ENCODE measurements at regions not wholly inside any gene's neighbourhood (a gene's known extent, or its start where the extent isn't known, plus 50 kb on each side); places are given as distances from the start of the nearest gene placed in this dataset.
A peak's percentile ranks its signal among the peaks of the same experiment; 100 is the strongest.

GRCh38 chr18:77470569-77471413 is 221.1 kb downstream of the GALR1 start:
- no peaks in the 10 kb centered on the region for H3K9me3 ChIP-seq
- TF ChIP-seq, protein P1, sequence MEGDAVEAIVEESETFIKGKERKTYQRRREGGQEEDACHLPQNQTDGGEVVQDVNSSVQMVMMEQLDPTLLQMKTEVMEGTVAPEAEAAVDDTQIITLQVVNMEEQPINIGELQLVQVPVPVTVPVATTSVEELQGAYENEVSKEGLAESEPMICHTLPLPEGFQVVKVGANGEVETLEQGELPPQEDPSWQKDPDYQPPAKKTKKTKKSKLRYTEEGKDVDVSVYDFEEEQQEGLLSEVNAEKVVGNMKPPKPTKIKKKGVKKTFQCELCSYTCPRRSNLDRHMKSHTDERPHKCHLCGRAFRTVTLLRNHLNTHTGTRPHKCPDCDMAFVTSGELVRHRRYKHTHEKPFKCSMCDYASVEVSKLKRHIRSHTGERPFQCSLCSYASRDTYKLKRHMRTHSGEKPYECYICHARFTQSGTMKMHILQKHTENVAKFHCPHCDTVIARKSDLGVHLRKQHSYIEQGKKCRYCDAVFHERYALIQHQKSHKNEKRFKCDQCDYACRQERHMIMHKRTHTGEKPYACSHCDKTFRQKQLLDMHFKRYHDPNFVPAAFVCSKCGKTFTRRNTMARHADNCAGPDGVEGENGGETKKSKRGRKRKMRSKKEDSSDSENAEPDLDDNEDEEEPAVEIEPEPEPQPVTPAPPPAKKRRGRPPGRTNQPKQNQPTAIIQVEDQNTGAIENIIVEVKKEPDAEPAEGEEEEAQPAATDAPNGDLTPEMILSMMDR (IDR thresholded peaks at IDR 0.05), result no peak
- TF ChIP-seq POLR2AphosphoS5 (IDR thresholded peaks at IDR 0.05), result no peak
- no peak for TF ChIP-seq POLR2A (IDR thresholded peaks at IDR 0.05)
- no peak for TF ChIP-seq EP300 (IDR thresholded peaks at IDR 0.05)
- intact Hi-C loops (cut with DNase I), result no loop called here
- no peak overlapping the region for H3K27ac ChIP-seq
- H3K27me3 ChIP-seq, result no peaks in the 10 kb centered on the region
- no peak overlapping the region for H3K4me3 ChIP-seq
- H3K36me3 ChIP-seq, result no peaks in the 10 kb centered on the region
- DNase-seq, result no peak
- H3K4me1 ChIP-seq, result no peaks in the 10 kb centered on the region
- WGBS, 2 donors, result 71 to 83% methylated on average over 16 of the region's 16 CpGs

GRCh38 chr18:77472509-77472908 is 222.9 kb downstream of the GALR1 start:
- TF ChIP-seq EP300 (IDR thresholded peaks at IDR 0.05), result no peak
- no peak for TF ChIP-seq POLR2AphosphoS5 (IDR thresholded peaks at IDR 0.05)
- TF ChIP-seq POLR2A (IDR thresholded peaks at IDR 0.05), result no peak
- TF ChIP-seq, protein P1 (IDR thresholded peaks at IDR 0.05), result no peak
- no peak for DNase-seq
- no peaks in the 10 kb centered on the region for H3K36me3 ChIP-seq
- no peak overlapping the region for H3K27ac ChIP-seq
- H3K9me3 ChIP-seq, result no peaks in the 10 kb centered on the region
- no peaks in the 10 kb centered on the region for H3K27me3 ChIP-seq
- WGBS, 2 donors, result 73 to 74% methylated on average over 1 of the region's 1 CpG
- no peaks in the 10 kb centered on the region for H3K4me1 ChIP-seq
- no peak overlapping the region for H3K4me3 ChIP-seq
- intact Hi-C loops (cut with DNase I), result no loop called here

DNA sequence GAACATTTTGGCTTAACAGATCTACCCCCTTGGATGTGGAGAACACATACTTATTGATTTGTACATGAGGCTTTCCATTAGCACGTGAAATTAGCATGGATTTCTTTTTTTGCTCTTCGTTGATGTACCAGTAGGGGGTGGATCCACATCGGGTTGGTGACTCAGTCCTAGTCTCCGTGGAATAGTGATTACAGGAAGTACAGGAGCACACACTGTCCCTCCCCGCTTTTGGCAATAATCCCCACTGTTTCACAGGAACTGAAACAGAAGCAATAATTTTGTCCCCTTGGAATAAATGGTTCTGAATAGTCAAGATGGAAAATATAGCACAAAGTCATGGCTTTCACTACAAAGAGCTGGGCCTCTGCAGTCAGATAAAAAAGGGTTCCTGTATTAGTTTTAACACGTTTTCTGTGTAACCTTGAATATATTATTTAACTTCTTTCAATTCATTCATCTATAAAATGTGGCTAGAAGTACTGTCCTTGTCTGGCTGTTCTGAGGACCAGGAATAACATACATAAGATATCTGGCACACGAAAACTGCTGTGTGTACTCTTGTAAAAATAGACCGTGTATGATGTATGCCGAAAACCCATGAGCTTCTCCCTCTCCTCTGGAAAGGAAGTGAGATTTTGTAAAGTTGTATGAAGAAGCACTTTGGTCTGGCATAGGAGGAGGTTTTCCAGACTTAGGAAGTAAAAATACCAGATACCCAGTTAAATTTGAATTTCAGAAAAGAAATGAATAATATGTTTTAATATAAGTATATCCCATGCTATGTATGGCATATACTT is 229.2 kb downstream of the GALR1 start:
- H3K9me3 ChIP-seq, result no peaks in the 10 kb centered on the region
- H3K27ac ChIP-seq, result peak overlapping the region in 3 of 4 donors; percentile 8 to 30 (median 20)
- peak; percentile 85 for DNase-seq
- 38 to 49% methylated on average over 9 of the region's 9 CpGs for WGBS, 2 donors
- intact Hi-C loops (cut with DNase I), result no loop called here
- H3K27me3 ChIP-seq, result no peaks in the 10 kb centered on the region
- peaks cover 0 to 8% (median 3%) of the 10 kb centered on the region in 4 donors for H3K4me1 ChIP-seq
- TF ChIP-seq POLR2AphosphoS5 (IDR thresholded peaks at IDR 0.05), result peak in 2 of 4 donors; percentile 24 to 31
- TF ChIP-seq, protein P1 (IDR thresholded peaks at IDR 0.05), result peak in 1 of 4 experiments; percentile 9
- TF ChIP-seq EP300 (IDR thresholded peaks at IDR 0.05), result peak in 1 of 4 donors; percentile 35
- TF ChIP-seq POLR2A (IDR thresholded peaks at IDR 0.05), result no peak
- no peak overlapping the region for H3K4me3 ChIP-seq
- H3K36me3 ChIP-seq, result no peaks in the 10 kb centered on the region

DNA sequence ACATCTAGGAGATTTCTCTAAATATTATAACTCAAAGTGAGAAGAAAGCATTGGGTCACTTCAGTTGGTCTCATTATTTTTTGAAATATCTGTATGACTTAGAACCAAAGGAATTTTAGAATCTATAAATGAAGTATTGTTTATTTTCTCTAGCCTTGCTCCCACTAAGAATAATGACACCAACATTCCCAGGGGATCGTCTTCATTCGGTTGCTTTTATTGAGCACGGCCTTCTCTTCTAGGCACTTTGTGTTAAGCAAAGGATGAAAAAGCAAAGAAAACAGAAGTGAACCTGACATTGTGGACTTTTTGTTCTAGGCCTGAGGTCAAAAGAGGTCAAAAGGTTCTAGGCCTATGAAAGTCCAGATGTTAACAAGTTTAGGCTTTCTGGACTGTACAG is 231.9 kb downstream of the GALR1 start:
- H3K27ac ChIP-seq, result no peak overlapping the region
- TF ChIP-seq POLR2AphosphoS5 (IDR thresholded peaks at IDR 0.05), result no peak
- TF ChIP-seq, protein P1 (IDR thresholded peaks at IDR 0.05), result no peak
- no peak for TF ChIP-seq POLR2A (IDR thresholded peaks at IDR 0.05)
- TF ChIP-seq EP300 (IDR thresholded peaks at IDR 0.05), result no peak
- no peaks in the 10 kb centered on the region for H3K27me3 ChIP-seq
- no peak for DNase-seq
- H3K4me3 ChIP-seq, result no peak overlapping the region
- peaks cover 0 to 8% (median 3%) of the 10 kb centered on the region in 4 donors for H3K4me1 ChIP-seq
- intact Hi-C loops (cut with DNase I), result no loop called here
- no peaks in the 10 kb centered on the region for H3K36me3 ChIP-seq
- WGBS, 2 donors, result 85 to 89% methylated on average over 3 of the region's 3 CpGs
- peaks cover 0 to 2% (median 0%) of the 10 kb centered on the region in 4 donors for H3K9me3 ChIP-seq

All from sigmoid colon (tissue), 6 donors.